NB4 (cell line): ENCODE measurements at regions not wholly inside any gene's neighbourhood (a gene's known extent, or its start where the extent isn't known, plus 50 kb on each side); places are given as distances from the start of the nearest gene placed in this dataset.

Source experiments
- DNase-seq: peaks from one replicate; pipeline ENCODE4 v3.0.0; 2010; ENCODE audit warnings: low read depth
- H3K4me3 ChIP-seq: one replicate; pipeline ENCODE4 v1.5.1; 2011; ENCODE audit warnings: mild to moderate bottlenecking, low read depth, low read length, moderate library complexity
- CTCF ChIP-seq: IDR thresholded peaks from one replicate; pipeline ENCODE4 v1.5.1; 2012; ENCODE audit warnings: low read depth, low read length
- MYC ChIP-seq: IDR thresholded peaks from 2 replicates; pipeline ENCODE4 v1.6.1; 2011; ENCODE audit warnings: low read depth, low read length
- POLR2A ChIP-seq: IDR thresholded peaks from 2 replicates; pipeline ENCODE4 v1.6.1; 2011; ENCODE audit warnings: mild to moderate bottlenecking; ENCODE audit not compliant: insufficient read length; ENCODE audit errors: extremely low read depth
- TF ChIP-seq, protein P1 (sequence below): IDR thresholded peaks from 2 replicates; pipeline ENCODE4 v1.6.1; 2011; ENCODE audit warnings: low read depth, low read length

DNA sequence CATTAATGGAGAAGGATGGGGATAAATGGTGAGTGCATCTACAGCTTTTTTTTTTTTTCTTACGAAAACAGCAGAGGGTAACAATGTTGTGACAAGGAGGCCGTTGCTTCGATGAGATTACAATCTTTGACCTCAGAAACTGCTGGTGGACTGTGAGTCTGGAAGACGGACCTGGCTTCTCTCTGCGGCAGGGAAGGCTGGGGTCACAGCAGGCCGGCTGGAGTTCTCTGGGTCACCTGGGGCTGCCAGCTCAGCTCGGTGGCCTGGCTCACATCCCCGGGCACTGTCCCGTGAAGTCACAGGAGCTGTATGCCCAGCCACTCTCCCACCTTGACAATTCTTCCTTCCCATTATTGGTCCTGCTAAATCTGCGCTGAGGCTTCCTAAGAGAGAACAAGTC, 160.8 kb downstream of the ACKR3 start:
- H3K4me3 ChIP-seq, result no peak overlapping the region
- DNase-seq, result no peak
- TF ChIP-seq, protein P1, sequence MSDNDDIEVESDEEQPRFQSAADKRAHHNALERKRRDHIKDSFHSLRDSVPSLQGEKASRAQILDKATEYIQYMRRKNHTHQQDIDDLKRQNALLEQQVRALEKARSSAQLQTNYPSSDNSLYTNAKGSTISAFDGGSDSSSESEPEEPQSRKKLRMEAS, result no peak
- no peak for TF ChIP-seq CTCF
- TF ChIP-seq MYC, result no peak
- no peak for TF ChIP-seq POLR2A

- peak; percentile 49 for DNase-seq
- H3K4me3 ChIP-seq, result no peak overlapping the region
These were observed 162.3 kb downstream of the ACKR3 start for GRCh38 chr2:236731767-236732580.

DNA sequence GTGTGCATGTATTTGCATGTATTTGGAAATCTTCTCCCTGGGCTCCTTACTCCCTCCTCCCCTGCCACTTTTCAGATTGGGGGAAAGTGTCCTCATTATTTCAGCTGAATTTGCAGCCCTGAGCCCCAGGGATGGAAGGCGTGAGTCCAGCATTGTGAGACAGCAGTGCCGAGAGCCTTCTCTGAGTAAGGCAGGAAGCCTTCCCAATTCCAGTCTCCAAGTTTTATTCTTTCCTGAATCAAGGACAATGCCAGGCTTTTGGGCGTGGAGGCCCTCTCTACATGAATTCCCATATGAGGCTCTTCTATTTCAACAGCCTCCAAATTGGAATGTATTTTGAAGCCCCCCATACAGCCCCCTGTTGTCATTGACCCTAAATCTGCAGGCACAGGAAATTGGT, 163.5 kb downstream of the ACKR3 start:
- TF ChIP-seq MYC, result no peak
- TF ChIP-seq, protein P1, result no peak
- DNase-seq, result no peak
- no peak overlapping the region for H3K4me3 ChIP-seq

More at GRCh38 chr2:236731767-236732580, 162.3 kb downstream of the ACKR3 start:
- TF ChIP-seq CTCF (no peak), POLR2A (no peak), MYC (no peak)
- TF ChIP-seq, protein P1, result no peak

GRCh38 chr2:236735825-236736238, 166.2 kb downstream of the ACKR3 start:
- TF ChIP-seq, protein P1, result no peak
- TF ChIP-seq MYC (no peak), CTCF (no peak), POLR2A (no peak)
- no peak for DNase-seq
- no peak overlapping the region for H3K4me3 ChIP-seq

- no peak overlapping the region for H3K4me3 ChIP-seq
- no peak for DNase-seq
These were observed 168.4 kb downstream of the ACKR3 start for GRCh38 chr2:236738030-236738429.

More at GRCh38 chr2:236738030-236738429, 168.4 kb downstream of the ACKR3 start:
- TF ChIP-seq MYC (no peak), POLR2A (no peak), CTCF (no peak)
- TF ChIP-seq, protein P1, result no peak
